Natural killer cell (primary cell): ENCODE measurements at regions not wholly inside any gene's neighbourhood (a gene's known extent, or its start where the extent isn't known, plus 50 kb on each side); places are given as distances from the start of the nearest gene placed in this dataset.

Experiments
- ATAC-seq, 3 donors: fragments of 150-1000 bp in 2 of 3; fragments of 200-7000 bp in 1 of 3; cut with Tn5 transposase; 1 replicate in 1 of 3; 2 replicates in 2 of 3; pipeline ENCODE4 v1.10.0; 2021; ENCODE audit warnings: mild to moderate bottlenecking in 2 of 3, moderate library complexity in 2 of 3
- DNase-seq, 2 donors: peaks; one replicate each; pipeline versions ENCODE4 v3.0.0 to v3.0.0-alpha.2; 2013 to 2021; ENCODE audit warnings: mixed read lengths in 1 of 2
- H3K27ac ChIP-seq: one replicate; pipeline ENCODE4 v1.5.1; 2013; ENCODE audit warnings: mild to moderate bottlenecking, low read length
- H3K27me3 ChIP-seq: one replicate; pipeline ENCODE4 v1.6.1; 2013; ENCODE audit warnings: low read length; ENCODE audit not compliant: control insufficient read depth, insufficient read depth
- H3K36me3 ChIP-seq: one replicate; pipeline ENCODE4 v1.6.1; 2013; ENCODE audit warnings: low read length; ENCODE audit not compliant: control insufficient read depth, insufficient read depth
- H3K4me1 ChIP-seq: one replicate; pipeline ENCODE4 v1.6.1; 2013; ENCODE audit warnings: low read length; ENCODE audit not compliant: control insufficient read depth, insufficient read depth
- H3K4me3 ChIP-seq: one replicate; pipeline ENCODE4 v1.5.1; 2013; ENCODE audit warnings: low read length
- H3K9me3 ChIP-seq: one replicate; pipeline ENCODE4 v1.6.1; 2013; ENCODE audit warnings: low read length; ENCODE audit not compliant: control insufficient read depth, insufficient read depth
- H3K27ac Mint-ChIP-seq, 2 donors: one replicate each; pipeline ENCODE4 v1.8.0; 2022; ENCODE audit warnings: mild to moderate bottlenecking in 2 of 2, mixed read lengths in 2 of 2, moderate library complexity in 1 of 2
- H3K27me3 Mint-ChIP-seq, 2 donors: one replicate each; pipeline ENCODE4 v1.8.0; 2022; ENCODE audit warnings: low read depth in 2 of 2, mixed read lengths in 2 of 2
- H3K36me3 Mint-ChIP-seq: one replicate; pipeline ENCODE4 v1.8.0; 2022; ENCODE audit warnings: mixed read lengths
- H3K4me1 Mint-ChIP-seq, 2 donors: one replicate each; pipeline ENCODE4 v1.8.0; 2022; ENCODE audit warnings: mixed read lengths in 2 of 2
- H3K4me3 Mint-ChIP-seq: one replicate; pipeline ENCODE4 v1.8.0; 2022; ENCODE audit warnings: mild to moderate bottlenecking, moderate library complexity, mixed read lengths
- H3K9me3 Mint-ChIP-seq, 2 donors: one replicate each; pipeline ENCODE4 v1.8.0; 2022; ENCODE audit warnings: mixed read lengths in 2 of 2
- CTCF ChIP-seq: fragments of 200-600 bp; IDR thresholded peaks from one replicate; pipeline ENCODE4 v1.8.0; 2022; ENCODE audit warnings: antibody characterized with exemption
- WGBS: methylation state at CpG from one replicate; pipeline ENCODE4 v1.1.7; 2013; ENCODE audit warnings: missing lambda C conversion rate; ENCODE audit not compliant: insufficient coverage; 5-methylcytosine and 5-hydroxymethylcytosine counted together
- intact Hi-C: fragments of 100-400 bp; cut with micrococcal nuclease; formaldehyde crosslinking; loops from one replicate; pipeline ENCODE4 v1.14.2; 2022

DNA sequence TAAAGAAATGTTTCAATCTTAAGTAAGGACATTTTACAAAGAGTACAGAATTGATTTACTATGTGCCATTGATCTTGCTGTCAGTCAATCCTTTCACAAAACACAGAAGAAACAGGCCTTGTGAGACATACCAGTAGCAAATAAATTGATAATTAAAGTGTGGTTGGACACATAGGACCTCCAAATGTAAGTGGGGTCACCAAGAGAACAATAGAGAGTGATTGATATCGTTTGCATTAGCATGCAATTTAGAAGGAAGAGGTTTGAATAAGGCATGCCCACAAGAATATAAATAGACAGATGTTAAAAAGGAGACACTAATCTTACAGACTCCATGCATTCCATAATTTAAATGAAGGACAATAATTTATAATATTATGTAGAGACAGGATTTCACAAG, 1628.3 kb downstream of the PCDH9 start:
- no peak overlapping the region for H3K4me3 ChIP-seq
- no peak for TF ChIP-seq CTCF
- WGBS, result 88% methylated on average over 1 of the region's 1 CpG
- no peaks in the 10 kb centered on the region for H3K9me3 ChIP-seq
- no peaks in the 10 kb centered on the region for H3K36me3 ChIP-seq
- ATAC-seq, result no peak
- no peaks in the 10 kb centered on the region for H3K4me1 ChIP-seq
- Mint-ChIP-seq H3K4me1 (no peaks in the 10 kb centered on the region), H3K27ac (no peak overlapping the region), H3K4me3 (no peak overlapping the region), H3K9me3 (peaks cover 5 to 7% of the 10 kb centered on the region in 2 donors), H3K36me3 (no peaks in the 10 kb centered on the region), H3K27me3 (no peaks in the 10 kb centered on the region)
- DNase-seq, result no peak
- no peaks in the 10 kb centered on the region for H3K27me3 ChIP-seq
- no peak overlapping the region for H3K27ac ChIP-seq
- intact Hi-C loops, result no loop called here

DNA sequence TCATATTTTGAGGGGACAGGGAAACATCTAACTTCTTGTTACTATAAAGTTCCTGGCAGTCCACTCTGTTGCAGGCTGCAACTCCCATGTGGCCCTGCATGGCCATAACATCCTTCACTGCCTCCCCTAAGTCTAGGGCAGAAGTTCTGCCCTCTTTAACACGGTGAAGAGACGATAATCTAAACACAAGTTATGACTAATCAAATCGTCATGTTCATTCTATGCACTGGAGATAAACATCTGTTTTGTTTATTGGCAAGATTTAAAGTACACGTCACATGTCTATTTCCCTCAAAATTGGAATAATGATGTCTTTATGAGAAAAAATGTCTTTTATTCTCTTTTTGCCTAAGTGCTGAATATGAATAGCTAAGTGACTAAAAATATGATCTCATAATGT, 1629.4 kb downstream of the PCDH9 start:
- ATAC-seq (no peak), DNase-seq (no peak)
- H3K27me3 Mint-ChIP-seq, result no peaks in the 10 kb centered on the region
- peaks cover 5 to 7% of the 10 kb centered on the region in 2 donors for H3K9me3 Mint-ChIP-seq
- intact Hi-C loops, result no loop called here
- H3K4me1 Mint-ChIP-seq, result no peaks in the 10 kb centered on the region
- 87% methylated on average over 4 of the region's 4 CpGs for WGBS
- no peaks in the 10 kb centered on the region for H3K27me3 ChIP-seq
- no peaks in the 10 kb centered on the region for H3K9me3 ChIP-seq
- H3K27ac Mint-ChIP-seq, result no peak overlapping the region
- H3K27ac ChIP-seq, result no peak overlapping the region
- no peak overlapping the region for H3K4me3 Mint-ChIP-seq
- H3K4me3 ChIP-seq, result no peak overlapping the region
- no peaks in the 10 kb centered on the region for H3K36me3 ChIP-seq
- no peaks in the 10 kb centered on the region for H3K36me3 Mint-ChIP-seq
- no peaks in the 10 kb centered on the region for H3K4me1 ChIP-seq
- no peak for TF ChIP-seq CTCF

DNA sequence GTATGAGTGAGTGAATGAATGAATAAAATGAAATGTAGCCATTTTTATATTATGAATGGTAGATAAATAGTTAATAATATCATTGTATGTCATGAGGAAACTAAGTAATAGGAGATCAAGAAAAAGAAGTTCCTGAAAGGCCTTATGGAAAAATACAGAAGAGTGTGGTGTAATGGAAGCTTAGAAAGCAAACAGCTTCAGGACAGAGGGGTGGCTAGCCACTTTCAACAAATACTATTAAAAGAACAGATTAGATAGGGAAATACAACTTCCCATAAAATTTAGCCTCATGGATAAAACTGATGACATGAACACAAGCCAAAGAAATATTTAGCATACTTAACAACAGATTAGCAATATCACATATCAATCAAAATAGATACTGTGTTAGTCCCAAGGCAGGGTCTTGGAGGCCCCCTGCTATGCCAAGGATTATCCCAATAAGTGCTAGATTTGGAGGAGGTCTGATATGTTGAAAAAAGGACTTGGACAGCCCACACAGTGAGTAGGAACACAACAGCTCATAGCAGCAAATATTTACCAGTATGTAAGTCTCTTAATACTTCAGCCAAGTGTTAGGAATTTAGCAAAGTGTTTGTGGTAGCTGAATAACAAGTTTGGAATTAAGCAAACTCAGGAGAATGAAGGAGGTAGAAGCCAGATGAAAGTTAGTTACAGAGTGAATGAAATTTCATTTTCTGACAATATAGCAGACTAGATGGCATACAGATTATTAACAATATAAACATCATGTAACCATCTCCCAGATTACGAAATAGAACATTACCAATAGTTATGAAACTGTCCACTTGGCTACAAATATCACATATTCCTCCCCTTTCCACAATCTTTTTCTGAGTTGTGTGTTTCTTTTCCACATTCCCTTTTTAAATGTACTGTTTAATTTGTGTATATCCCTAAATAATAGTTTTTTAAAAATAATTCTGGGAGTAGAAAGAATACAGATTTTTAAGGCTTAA, 1632.0 kb downstream of the PCDH9 start:
- no peak for ATAC-seq
- no peaks in the 10 kb centered on the region for H3K36me3 Mint-ChIP-seq
- no CpG with 5 or more reads among the region's 1 CpG for WGBS
- Histone ChIP-seq H3K4me3 (no peak overlapping the region), H3K27me3 (no peaks in the 10 kb centered on the region), H3K27ac (no peak overlapping the region), H3K36me3 (no peaks in the 10 kb centered on the region), H3K4me1 (no peaks in the 10 kb centered on the region), H3K9me3 (no peaks in the 10 kb centered on the region)
- no peaks in the 10 kb centered on the region for H3K27me3 Mint-ChIP-seq
- no peak overlapping the region for H3K27ac Mint-ChIP-seq
- no peak for TF ChIP-seq CTCF
- H3K4me3 Mint-ChIP-seq, result no peak overlapping the region
- H3K4me1 Mint-ChIP-seq, result no peaks in the 10 kb centered on the region
- peaks cover 5 to 7% of the 10 kb centered on the region in 2 donors for H3K9me3 Mint-ChIP-seq
- intact Hi-C loops, result no loop called here
- no peak for DNase-seq
